Caco-2 (cell line): ENCODE measurements at regions not wholly inside any gene's neighbourhood (a gene's known extent, or its start where the extent isn't known, plus 50 kb on each side); places are given as distances from the start of the nearest gene placed in this dataset.

Source experiments
- BruUV-seq: library from RNA; stranded (reverse); fragments of 400-500 nt; replicated peaks from 2 replicates; lab custom pipeline; 2021; lab: Mats Ljungman, UMichigan
- CTCF ChIA-PET: fragments of 300-600 bp; sonication (Branson Sonifier 250); formaldehyde crosslinking; loops from one replicate; lab custom pipeline; 2022; ENCODE audit warnings: antibody characterized with exemption; lab: Charles Lee
- POLR2A ChIA-PET: fragments of 300-600 bp; sonication (Branson Sonifier 250); formaldehyde crosslinking; loops from one replicate; lab custom pipeline; 2022; ENCODE audit warnings: antibody characterized with exemption; lab: Charles Lee
- DNase-seq, 2 experiments: peaks; one replicate each; pipeline versions ENCODE4 v3.0.0 to v3.0.0-alpha.2; 2020 to 2022
- H3K27me3 ChIP-seq: replicated peaks from 2 replicates; pipeline ENCODE4 v1.6.0; 2011; ENCODE audit warnings: low read length; ENCODE audit not compliant: control insufficient read depth, insufficient read depth
- H3K36me3 ChIP-seq: 2 replicates; pipeline ENCODE4 v1.5.1; 2011; ENCODE audit warnings: low read length; ENCODE audit not compliant: control insufficient read depth, insufficient read depth
- H3K4me1 ChIP-seq: fragments of 250-450 bp; sonication (Bioruptor Pico); 2 replicates; pipeline ENCODE4 v1.5.1; 2020; ENCODE audit warnings: mild to moderate bottlenecking
- H3K4me3 ChIP-seq: 2 replicates; pipeline ENCODE4 v1.5.1; 2011; ENCODE audit warnings: low read depth, mild to moderate bottlenecking, control low read depth, low read length
- H3K9me3 ChIP-seq: fragments of 250-450 bp; sonication (Bioruptor Pico); 2 replicates; pipeline ENCODE4 v1.5.1; 2020; ENCODE audit warnings: mild to moderate bottlenecking, moderate library complexity
- H3K27ac Mint-ChIP-seq: one replicate; pipeline ENCODE4 v1.8.0; 2022; ENCODE audit warnings: mixed read lengths; ENCODE audit not compliant: unreplicated experiment
- H3K27me3 Mint-ChIP-seq: one replicate; pipeline ENCODE4 v1.8.0; 2022; ENCODE audit warnings: mixed read lengths; ENCODE audit not compliant: insufficient read depth, unreplicated experiment
- H3K36me3 Mint-ChIP-seq: one replicate; pipeline ENCODE4 v1.8.0; 2022; ENCODE audit warnings: mild to moderate bottlenecking, mixed read lengths; ENCODE audit not compliant: insufficient read depth, unreplicated experiment
- H3K4me1 Mint-ChIP-seq: one replicate; pipeline ENCODE4 v1.8.0; 2022; ENCODE audit warnings: low read depth, mixed read lengths; ENCODE audit not compliant: unreplicated experiment
- H3K4me3 Mint-ChIP-seq: one replicate; pipeline ENCODE4 v1.8.0; 2022; ENCODE audit warnings: mild to moderate bottlenecking, moderate library complexity, mixed read lengths; ENCODE audit not compliant: unreplicated experiment
- H3K9me3 Mint-ChIP-seq: one replicate; pipeline ENCODE4 v1.8.0; 2022; ENCODE audit warnings: mixed read lengths; ENCODE audit not compliant: unreplicated experiment
- intact Hi-C: fragments of 100-400 bp; cut with micrococcal nuclease; formaldehyde crosslinking; loops from one replicate; pipeline ENCODE4 v1.10.0; 2022; ENCODE audit not compliant: unreplicated experiment
- TF ChIP-seq, protein P1 (sequence below), 2 experiments: fragments of 200-600 bp in 1 of 2; IDR thresholded peaks; 1 replicate in 1 of 2; 2 replicates in 1 of 2; pipeline versions ENCODE4 v1.5.1 to v1.8.0; 2011 to 2022; ENCODE audit warnings: antibody characterized with exemption in 1 of 2, control low read depth in 1 of 2, inconsistent platforms in 1 of 2, low read depth in 1 of 2, low read length in 1 of 2, mild to moderate bottlenecking in 1 of 2, moderate library complexity in 1 of 2; ENCODE audit not compliant: insufficient read depth in 1 of 2, severe bottlenecking in 1 of 2, unreplicated experiment in 1 of 2

DNA sequence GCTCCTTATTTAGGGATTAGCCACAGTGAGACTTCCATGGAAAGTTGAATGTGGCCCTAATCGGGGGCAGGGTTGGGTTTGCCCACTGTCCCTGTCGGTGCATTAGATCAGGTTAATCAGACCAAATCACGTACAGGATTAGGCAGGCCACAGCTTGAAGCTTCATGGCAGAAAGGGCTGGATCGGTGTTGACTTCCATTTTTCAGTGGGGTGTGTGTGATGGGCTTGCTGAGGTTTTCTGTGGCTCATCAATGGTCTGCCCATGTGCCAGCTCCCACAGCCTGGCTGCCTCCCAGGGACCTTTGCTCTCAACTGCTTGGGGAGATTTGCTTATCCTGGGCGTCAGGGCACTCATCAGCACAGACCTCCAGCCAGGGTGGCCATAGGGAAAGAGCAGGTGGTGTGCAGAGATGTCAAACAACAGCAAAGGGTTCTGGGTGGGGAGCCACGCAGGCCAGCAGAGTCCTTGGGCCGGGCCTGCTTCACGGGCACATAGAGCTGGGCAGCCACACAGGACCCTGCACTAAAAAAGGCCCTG is 130.7 kb downstream of the TFAP2C start:
- Mint-ChIP-seq H3K4me1 (no peaks in the 10 kb centered on the region), H3K27ac (no peak overlapping the region), H3K9me3 (no peaks in the 10 kb centered on the region), H3K4me3 (no peak overlapping the region), H3K27me3 (peaks cover 4% of the 10 kb centered on the region), H3K36me3 (no peaks in the 10 kb centered on the region)
- ChIA-PET CTCF (interaction anchor here (0.6 kb wide), 1 partner anchor 70 kb away, joined by 4 read pairs; no protein-coding TSS in a partner anchor), POLR2A (no interaction called here)
- peaks cover 9% of the 10 kb centered on the region for H3K9me3 ChIP-seq
- H3K4me3 ChIP-seq = no peak overlapping the region
- no peaks in the 10 kb centered on the region for H3K27me3 ChIP-seq
- intact Hi-C loops = no loop called here
- H3K4me1 ChIP-seq = no peaks in the 10 kb centered on the region; the same call in 1 of the 2 replicates
- H3K36me3 ChIP-seq = no peaks in the 10 kb centered on the region
- TF ChIP-seq, protein P1, sequence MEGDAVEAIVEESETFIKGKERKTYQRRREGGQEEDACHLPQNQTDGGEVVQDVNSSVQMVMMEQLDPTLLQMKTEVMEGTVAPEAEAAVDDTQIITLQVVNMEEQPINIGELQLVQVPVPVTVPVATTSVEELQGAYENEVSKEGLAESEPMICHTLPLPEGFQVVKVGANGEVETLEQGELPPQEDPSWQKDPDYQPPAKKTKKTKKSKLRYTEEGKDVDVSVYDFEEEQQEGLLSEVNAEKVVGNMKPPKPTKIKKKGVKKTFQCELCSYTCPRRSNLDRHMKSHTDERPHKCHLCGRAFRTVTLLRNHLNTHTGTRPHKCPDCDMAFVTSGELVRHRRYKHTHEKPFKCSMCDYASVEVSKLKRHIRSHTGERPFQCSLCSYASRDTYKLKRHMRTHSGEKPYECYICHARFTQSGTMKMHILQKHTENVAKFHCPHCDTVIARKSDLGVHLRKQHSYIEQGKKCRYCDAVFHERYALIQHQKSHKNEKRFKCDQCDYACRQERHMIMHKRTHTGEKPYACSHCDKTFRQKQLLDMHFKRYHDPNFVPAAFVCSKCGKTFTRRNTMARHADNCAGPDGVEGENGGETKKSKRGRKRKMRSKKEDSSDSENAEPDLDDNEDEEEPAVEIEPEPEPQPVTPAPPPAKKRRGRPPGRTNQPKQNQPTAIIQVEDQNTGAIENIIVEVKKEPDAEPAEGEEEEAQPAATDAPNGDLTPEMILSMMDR (IDR thresholded peaks at IDR 0.05; ENCODE audit: insufficient read depth in 1 of 2, low read depth in 1 of 2, low read length in 1 of 2, severe bottlenecking in 1 of 2, unreplicated experiment in 1 of 2) = no peak
- DNase-seq = no peak
- no TSS peak for BruUV-seq

DNA sequence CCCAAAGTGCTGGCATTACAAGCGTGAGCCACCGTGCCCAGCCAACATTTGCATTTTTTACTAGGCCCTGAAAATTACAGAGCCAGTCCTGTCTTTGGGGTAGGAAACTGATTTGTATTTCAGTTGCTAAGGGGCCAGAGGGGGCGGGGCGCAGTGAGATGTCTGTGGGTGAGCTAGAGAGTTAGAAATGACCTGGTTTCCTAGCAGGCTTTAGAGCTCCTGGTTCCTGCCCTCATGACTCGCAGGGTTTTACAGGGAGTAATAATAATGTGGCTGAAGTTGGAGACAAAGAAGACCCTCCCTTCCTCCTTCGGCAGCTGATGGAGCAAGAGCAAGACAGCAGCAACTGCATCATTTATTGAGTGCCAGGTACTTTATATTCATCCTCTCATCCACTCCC is 131.5 kb downstream of the TFAP2C start:
- H3K27me3 Mint-ChIP-seq = peaks cover 4% of the 10 kb centered on the region
- no peaks in the 10 kb centered on the region for H3K27me3 ChIP-seq
- intact Hi-C loops = no loop called here
- no peaks in the 10 kb centered on the region for H3K36me3 Mint-ChIP-seq
- H3K4me1 ChIP-seq = no peaks in the 10 kb centered on the region
- no peaks in the 10 kb centered on the region for H3K9me3 Mint-ChIP-seq
- no peak overlapping the region for H3K4me3 Mint-ChIP-seq
- no peak for DNase-seq
- POLR2A ChIA-PET = no interaction called here
- H3K4me1 Mint-ChIP-seq = no peaks in the 10 kb centered on the region
- peaks cover 9% of the 10 kb centered on the region for H3K9me3 ChIP-seq
- no peak overlapping the region for H3K4me3 ChIP-seq
- H3K36me3 ChIP-seq = no peaks in the 10 kb centered on the region
- TF ChIP-seq, protein P1 (IDR thresholded peaks at IDR 0.05; ENCODE audit: insufficient read depth in 1 of 2, low read depth in 1 of 2, low read length in 1 of 2, severe bottlenecking in 1 of 2, unreplicated experiment in 1 of 2) = no peak
- CTCF ChIA-PET = no interaction called here
- BruUV-seq = no TSS peak
- no peak overlapping the region for H3K27ac Mint-ChIP-seq

DNA sequence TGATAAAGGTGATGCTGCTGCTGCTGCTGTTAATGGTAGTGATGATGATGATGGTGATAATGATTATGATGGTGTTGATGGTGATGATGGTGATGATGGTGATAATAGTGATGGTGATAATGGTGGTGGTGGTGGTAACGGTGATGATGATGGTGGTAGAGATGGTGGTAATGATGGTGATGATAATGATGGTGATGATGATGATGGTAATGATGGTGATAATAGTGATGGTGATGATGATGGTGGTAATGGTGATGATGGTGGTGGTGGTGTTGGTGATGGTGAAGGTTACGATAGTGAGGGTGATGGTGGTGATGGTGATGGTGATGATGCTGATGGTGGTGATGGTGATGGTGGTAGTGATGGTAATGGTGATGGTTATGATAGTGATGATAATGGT is 132.3 kb downstream of the TFAP2C start:
- H3K4me1 ChIP-seq = no peaks in the 10 kb centered on the region
- H3K4me3 Mint-ChIP-seq = no peak overlapping the region
- H3K27ac Mint-ChIP-seq = no peak overlapping the region
- H3K36me3 Mint-ChIP-seq = no peaks in the 10 kb centered on the region
- H3K36me3 ChIP-seq = no peaks in the 10 kb centered on the region
- H3K27me3 ChIP-seq = no peaks in the 10 kb centered on the region
- H3K27me3 Mint-ChIP-seq = peaks cover 4% of the 10 kb centered on the region
- TF ChIP-seq, protein P1 (IDR thresholded peaks at IDR 0.05; ENCODE audit: insufficient read depth in 1 of 2, low read depth in 1 of 2, low read length in 1 of 2, severe bottlenecking in 1 of 2, unreplicated experiment in 1 of 2) = no peak
- CTCF ChIA-PET = no interaction called here
- H3K9me3 ChIP-seq = peaks cover 9% of the 10 kb centered on the region
- intact Hi-C loops = no loop called here
- H3K4me1 Mint-ChIP-seq = no peaks in the 10 kb centered on the region
- no peak for DNase-seq
- POLR2A ChIA-PET = no interaction called here
- BruUV-seq = no TSS peak
- no peaks in the 10 kb centered on the region for H3K9me3 Mint-ChIP-seq
- H3K4me3 ChIP-seq = no peak overlapping the region
